HG03342 (cell line): ENCODE measurements at regions not wholly inside any gene's neighbourhood (a gene's known extent, or its start where the extent isn't known, plus 50 kb on each side); places are given as distances from the start of the nearest gene placed in this dataset.

Experiments
- ATAC-seq: cut with Tn5 transposase; IDR thresholded peaks from one replicate; pipeline ENCODE4 v1.9.1; 2021; ENCODE audit warnings: mild to moderate bottlenecking, moderate library complexity; ENCODE audit not compliant: unreplicated experiment

DNA sequence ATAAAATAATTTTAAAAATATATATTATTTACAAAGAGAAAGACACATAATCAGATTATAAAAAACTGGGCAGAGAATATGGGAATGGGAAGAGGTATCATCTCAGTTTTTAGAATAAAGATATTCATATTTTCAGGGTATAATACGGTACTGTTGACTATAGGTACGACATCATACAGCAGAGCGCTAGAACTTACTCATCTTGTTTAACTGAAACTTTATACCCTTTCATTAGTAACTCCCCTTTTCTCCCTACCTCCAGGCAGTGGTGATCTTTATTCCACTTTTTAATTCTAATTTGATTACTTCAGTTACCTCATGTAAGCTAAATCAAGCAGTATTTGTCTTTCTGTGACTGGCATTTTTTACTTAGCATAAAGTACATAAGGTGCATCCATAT, 742.1 kb downstream of the MTRR start:
- ATAC-seq, result no peak

DNA sequence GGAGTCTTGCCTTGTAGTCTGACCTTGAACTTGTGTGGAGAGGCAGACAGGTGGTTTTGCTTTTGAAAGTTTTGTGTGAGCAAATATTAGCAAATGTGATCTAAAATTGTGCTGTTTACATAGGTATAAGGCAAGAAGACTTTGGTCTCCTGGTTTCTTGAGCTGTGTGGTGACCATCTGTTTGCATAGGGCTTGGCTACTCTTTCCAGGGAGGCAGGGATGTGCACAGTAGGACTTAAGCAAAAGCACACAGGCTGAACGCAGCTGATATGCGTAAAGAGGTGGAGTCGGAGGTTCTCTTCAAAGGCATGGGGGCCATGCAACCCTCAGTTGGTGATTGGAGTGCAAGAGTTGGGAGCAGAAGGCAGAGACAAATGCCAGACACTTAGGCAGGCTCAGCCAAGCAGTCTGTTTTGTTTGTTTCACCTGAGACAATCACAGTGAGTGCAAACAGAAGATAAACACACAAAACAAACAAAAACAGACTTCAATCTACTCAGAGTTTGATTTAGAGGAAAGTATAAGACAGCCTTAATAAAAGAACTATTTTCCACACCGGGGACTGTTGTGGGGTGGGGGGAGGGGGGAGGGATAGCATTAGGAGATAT, 744.2 kb downstream of the MTRR start:
- ATAC-seq, result no peak

DNA sequence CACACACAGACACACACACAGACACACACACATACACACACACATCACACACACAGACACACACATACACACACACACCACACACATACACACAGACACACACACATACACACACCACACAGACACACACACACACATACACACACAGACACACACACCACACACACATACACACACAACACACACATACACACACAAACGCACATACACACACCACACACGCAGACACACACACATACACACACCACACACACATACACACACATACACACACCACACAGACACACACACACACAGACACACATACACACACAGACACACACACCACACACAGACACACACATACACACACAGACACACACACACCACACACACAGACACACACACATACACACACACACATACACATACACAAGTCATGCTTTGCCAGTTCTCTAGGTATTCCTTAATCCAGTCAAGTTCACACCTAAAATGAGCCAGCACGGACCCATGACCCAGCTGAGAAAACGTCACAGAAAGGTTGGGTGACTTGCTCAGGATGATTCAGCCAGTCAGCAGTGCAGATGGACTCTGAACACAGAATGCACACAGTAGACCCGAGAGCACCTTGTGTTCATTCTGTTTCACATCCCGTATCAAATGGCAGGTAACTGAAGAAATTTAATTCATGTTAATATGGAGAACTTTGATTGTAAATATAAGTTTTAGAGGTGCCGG, 746.4 kb downstream of the MTRR start:
- ATAC-seq, result no peak

DNA sequence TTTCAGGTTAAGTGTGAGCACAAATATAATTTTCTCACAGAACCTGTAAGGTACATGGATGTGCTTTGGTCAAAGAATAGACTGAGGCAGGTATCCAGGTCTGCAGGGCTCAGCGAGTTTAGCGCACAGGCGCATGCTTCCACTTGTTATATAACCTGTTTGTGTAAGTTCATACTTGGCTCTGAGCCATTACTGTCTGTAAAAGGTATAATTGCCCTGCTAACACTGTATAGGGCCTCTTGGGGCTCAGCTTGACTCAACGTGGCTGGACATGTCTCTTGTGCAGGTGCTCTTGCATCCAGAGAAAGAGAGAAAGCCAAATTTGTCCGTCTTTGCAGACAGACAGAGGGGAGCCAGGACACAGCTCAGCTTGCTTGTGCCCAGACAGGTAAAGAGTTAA, 759.6 kb downstream of the MTRR start:
- no peak for ATAC-seq

DNA sequence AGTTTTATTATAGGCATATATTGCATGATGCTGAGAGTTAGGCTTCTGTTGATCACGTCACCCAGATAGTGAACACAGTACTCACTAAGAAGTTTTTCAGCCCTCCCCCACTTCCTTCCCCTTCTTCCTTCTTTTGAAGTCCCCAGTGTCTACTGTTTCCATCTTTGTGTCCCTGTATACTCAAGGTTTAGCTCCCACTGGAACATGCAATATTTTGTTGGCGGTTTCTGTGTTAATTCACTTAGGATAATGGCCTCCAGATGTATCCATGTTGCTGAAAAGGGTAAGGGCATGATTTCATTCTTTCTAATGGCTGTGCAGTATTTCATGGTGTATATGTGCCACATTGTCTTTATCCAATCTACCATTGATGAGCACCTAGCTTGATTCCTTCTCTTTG, 764.3 kb downstream of the MTRR start:
- no peak for ATAC-seq

DNA sequence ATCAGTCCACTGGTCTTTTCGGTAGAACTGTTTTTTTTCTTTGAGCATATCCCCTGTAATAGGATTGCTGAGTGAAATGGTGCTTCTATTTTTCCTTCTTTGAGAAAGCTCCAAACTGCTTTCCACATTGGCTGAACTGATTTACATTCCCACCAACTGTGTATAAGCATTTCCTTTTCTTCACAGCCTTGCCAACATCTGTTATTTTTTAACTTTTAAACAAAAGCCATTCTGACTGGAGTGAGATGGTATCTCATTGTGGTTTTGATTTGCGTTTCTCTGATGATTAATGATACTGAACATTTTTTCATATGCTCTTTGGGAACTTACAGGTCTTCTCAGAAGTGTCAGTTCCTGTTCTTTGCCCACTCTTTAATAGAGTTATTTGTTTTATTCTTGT, 764.7 kb downstream of the MTRR start:
- ATAC-seq, result no peak

DNA sequence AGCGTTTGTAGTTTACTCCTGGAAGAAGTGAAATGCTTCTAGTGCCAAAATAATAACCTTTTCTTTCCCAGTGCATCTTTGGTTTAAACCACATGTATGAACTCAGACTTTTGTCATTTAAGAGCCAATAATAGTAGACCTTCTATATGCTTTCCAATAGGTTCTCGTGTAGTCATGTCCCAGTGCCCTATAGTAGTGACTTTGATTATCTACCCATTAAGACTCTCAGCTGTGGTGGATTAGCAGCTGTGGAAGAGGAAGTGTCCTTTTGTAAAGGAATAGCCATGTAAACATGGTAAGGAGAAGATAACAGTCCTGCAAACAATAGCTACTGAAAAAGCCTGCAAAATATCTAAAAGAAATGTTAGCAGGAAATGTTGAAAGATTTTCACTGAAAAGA, 765.3 kb downstream of the MTRR start:
- ATAC-seq, result no peak

DNA sequence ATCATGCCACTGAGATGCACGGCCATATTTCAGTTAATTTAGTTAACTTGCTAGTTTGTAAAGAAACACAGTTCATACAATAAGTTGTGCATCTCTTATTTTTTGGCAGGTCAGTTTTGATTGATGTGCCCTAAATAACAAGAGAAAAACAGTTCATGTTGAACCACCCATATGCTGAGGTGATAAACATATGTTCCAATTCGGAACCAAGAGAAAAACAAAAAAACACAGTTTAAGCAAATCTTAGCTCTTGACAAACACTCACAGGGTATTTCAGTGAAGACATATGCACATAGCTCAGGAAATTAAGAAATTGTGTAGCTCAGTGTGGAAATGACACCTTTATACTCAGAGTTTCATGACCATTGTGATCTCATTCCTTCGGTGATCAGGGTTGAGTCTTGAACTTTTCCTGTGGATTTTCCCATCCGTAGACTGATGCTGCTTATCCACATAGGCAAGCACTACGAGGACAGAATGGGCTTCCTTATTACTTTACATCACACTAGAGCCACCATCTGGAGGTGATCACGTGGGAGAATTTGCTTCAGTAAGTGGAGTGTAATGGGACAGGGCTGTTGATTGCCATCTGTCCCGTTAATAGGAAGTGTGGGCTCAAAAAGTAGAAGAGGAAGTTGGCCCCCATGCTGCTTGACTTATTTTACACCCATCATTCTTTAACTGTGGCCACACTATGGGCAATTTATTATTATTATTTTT, 773.0 kb downstream of the MTRR start:
- no peak for ATAC-seq

DNA sequence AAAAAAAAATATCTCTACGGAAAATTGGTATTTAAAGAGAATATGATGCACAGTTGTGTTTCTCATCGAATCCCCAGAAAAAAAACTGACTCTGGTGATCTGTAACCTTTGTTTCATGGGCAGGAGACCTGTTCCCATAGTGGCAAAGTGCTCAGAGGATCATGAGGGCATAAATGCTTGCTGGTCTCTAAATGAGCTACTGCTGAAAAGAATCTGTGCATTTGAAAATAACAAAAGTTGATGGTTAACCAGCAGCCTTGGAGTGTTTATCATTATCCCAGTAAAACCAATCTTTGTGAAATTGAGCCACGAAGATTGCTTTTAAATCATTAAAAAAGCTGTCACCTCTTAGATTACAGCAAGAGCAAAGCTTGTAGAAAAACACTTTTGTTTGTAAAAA, 775.4 kb downstream of the MTRR start:
- no peak for ATAC-seq

DNA sequence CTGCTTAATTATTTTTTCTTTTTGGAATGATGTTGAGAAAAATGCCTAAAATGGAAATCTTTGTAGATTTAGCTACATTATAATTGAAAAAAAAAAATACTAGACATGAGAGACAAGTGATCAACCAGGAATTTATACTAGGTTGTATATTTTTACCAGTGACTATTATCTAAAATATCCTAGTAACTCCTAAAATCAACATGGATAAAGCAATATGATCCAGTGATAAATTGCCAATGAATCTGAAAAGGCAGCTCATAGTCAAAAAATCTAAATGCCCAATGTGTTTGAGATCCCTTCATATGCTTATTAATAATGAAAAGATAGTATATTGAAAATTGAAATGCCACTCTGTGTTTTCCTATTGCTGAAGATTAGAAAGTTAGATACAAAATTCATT, 778.2 kb downstream of the MTRR start:
- ATAC-seq, result no peak

DNA sequence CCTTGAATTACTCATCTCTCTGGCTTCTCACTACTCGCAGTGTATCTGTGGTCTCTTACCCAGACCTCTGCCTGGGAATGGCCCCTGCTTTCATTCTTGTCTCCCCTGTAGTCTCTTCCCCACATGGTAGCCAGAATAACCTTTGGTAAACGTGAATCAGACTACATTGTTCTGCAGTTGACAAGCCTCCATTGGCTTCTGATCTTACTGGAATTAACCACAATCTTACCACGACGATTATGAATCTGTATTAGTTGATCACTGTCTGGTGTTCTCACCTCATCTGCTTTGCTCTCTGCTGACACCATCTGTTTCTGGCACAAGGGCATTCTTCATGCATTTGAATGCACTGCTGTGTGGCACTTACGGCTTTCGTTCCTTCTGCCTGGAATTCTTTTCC, 781.2 kb downstream of the MTRR start:
- no peak for ATAC-seq

DNA sequence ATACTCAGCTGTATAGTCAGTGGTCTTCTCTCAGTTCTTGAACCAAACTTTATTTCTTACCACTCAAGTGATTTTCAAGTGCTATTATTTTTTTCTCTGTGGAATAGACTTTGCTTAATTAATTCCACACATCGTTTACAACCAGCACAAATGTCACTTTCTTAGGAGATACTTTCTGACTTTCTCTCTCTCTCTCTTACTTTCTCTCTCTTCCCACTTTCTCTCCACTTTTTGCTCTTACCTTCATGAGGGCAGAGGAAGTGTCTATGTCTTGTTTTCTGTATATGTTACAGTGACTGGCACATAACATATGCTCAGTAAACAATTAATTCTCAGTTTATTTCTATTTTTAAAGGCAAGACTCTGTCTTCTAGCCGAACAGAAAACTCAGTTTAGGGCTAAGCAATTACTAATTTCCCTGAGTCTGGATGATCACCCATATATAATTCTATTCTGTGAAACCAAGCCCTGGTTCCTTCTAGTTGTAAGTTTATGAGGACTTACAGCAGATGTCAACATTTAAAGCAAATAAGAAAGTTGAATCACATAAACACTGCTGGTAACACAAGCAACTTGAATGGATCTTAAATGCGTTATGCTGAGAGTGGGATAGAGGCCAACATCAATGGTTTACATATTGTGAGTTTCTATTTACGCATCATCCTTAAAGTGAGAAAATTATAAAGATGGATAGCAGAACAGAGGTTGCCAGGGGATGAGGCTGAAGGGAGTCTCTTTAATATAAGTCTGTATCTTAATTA, 791.4 kb downstream of the MTRR start:
- ATAC-seq, result no peak

DNA sequence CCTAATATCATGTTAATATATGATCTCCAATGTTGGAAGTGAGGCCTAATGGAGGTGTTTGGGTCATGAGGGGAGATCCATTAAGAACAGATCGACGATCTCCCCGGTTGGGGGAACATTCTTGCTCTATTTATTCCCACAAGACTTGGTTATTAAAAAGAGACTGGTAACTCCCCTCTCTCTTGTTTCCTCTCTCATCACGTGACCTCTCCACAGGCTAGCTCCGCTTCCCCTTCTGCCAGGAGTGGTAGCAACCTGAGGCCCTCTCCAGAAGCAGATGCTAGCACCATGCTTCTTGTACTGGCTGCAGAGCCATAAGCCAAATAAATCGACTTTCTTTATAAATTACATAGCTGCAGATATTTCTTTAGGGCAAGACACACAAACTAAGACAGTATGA, 794.4 kb downstream of the MTRR start:
- ATAC-seq, result no peak

DNA sequence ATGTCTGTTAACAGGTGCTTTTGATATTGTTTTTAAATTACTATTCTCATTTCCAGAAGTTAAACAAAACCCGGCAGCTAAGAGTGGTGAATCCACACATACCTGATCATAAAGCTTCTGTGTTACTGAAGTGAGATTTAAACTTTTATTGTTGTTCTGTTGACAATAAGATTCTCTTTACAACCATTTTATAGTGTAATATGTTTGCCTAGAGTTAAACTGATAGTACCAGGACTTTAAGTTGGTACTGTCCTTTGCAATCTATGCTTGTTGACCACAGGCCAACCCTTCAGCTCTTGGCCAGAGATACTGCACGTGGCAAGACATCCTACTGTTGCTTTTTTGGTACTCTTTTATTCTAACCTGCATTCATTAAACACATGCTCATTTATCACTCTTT, 806.2 kb downstream of the MTRR start:
- no peak for ATAC-seq

DNA sequence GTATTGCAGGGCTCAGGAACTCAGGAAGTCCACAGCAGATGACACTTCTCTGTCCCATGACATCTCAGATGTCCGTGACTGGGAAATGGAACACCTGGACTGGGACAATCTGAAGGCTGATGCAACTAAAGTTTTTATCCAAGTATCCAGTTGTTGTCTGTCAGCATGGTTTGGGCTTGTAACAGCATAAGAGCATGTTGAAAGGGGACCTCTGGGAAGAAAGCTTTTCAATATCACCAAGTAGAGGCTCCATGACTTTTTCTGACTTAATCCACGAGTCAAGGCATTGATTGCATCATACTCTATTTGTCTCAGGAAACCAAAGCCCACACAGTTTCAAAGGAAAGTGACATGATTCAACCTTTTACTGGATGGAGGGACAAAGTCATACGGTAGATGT, 807.7 kb downstream of the MTRR start:
- ATAC-seq, result no peak

DNA sequence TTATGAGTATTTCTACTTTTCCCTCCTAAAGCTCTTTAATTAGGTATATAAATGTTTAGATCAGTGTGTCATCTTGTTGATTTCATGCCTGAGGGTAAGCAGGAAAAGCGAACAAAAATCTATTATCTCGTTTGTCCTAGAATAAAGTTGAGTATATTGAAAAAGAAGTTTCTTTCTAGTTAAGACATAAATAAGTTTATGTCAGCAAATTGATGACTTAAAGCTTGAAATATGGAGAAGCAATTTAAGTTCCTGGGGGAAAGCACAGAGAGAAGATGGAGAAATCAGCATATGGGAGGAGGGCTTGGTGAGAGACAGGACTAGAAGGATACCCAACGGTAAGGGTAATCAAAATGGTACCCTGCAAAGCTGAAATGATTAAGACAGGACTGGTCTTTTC, 813.4 kb downstream of the MTRR start:
- no peak for ATAC-seq

DNA sequence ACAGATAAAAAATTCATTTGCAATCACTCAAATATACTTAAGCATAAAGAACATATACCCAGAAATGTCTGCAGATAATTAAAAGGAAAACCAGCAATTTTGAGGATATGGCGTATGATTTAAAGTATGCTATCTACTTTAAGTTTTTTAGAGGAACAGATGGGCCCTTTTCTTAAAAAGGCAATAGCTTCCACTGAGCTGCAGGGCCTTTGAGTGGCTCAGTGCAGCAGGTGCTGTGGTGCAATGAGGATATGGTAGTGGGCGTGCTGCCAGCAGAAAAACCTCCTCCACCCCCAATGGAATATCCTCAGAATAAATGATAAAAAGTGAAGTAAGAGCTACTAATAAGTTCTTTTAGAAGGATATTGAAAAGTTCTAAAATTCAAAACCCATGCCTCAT, 814.5 kb downstream of the MTRR start:
- ATAC-seq, result no peak

DNA sequence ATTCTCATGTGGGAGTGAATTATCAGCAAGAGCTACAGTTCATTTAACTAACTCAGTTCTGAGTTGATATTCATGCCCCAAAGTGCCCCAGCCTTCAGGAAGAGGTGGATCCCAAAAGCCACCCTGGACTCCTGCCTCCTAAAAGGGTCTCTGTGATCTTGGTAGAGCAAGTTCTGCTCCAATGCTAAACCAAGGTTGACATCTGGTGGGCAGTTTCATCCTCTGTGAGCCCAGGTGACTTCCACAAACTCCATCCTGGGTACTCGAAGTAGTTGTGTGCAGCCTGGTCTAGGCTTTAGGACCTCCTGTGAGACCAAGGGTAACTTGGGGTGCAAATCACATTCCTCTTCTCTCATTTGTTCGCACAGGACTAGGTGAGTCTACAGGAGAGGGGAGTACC, 816.8 kb downstream of the MTRR start:
- ATAC-seq, result no peak

DNA sequence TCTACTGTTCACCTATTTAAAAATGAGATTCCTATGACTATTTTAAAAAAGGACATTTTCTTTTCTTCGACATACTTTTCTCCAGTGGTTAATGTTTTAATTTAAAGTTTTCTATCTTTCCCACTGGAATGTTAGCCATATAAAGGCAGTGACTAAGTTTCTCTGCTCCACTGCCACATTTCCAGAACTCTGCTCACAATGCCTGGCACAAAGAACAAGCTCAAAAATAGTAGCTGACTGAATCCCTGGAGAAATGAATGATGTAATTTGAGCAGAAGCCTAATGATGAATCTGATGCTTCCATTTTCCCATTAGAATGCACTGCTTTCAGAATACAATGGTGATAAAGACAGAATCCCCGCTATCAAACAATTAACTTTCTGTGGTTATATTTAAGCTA, 817.8 kb downstream of the MTRR start:
- ATAC-seq, result no peak

DNA sequence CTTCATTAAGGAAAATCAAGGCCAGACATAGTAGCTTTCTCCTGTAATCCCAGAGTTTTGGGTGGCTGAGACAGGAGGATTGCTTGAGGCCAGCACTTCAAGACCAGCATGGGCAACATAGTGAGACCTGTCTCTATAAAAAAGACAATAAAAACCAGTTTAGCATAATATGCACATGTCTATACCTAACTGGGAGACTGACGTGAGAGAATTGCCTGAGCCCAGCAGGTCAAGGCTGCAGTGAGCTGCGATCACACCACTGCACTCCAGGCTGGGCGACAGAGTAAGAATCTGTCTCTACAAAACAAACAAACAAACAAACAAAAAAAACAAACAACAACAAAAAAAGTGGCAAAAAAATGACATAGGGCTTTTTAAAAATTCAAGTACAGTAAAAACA, 820.8 kb downstream of the MTRR start:
- no peak for ATAC-seq

DNA sequence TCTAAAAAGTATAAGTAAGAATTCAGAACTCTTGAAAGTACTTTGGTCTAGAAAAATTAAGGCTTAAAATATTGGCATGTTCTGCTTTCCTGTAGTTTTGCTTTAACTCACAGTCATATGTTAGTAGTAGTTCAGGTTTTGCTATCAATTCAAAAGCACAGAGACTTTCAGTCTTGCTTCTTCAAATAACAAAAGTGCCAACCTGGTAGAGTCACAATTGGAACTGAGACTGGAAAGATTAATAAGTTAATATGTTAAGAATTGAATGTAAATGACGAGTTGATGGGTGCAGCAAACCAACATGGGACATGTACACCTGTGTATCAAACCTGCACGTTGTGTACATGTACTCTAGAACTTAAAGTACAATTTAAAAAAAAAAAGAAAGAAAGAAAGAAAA, 822.3 kb downstream of the MTRR start:
- no peak for ATAC-seq
